HG02623 (cell line): ENCODE measurements at regions not wholly inside any gene's neighbourhood (a gene's known extent, or its start where the extent isn't known, plus 50 kb on each side); places are given as distances from the start of the nearest gene placed in this dataset.

ENCODE experiments used
- ATAC-seq: cut with Tn5 transposase; IDR thresholded peaks from one replicate; pipeline ENCODE4 v1.9.1; 2021; ENCODE audit warnings: moderate library complexity; ENCODE audit not compliant: unreplicated experiment

DNA sequence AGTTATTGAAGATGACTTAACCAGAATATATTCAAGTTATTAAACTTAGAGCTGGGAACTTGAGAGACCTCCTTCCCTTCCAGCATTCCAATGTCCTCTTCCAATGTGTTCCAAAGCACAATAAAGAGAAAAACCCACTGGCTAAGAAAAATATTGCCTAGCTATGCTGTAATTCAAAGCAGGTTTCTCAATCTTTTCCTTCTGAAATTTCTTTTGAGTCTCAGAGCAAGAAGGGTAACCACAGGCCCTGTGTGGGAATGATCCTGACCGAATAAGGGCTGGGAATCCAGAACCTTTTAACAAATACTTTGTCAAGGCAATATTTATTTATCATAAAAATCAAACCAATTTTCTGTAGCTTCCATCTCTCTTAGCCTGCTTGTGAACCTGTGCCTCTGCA lies 150.7 kb upstream of the SFRP2 start:
- ATAC-seq: no peak

DNA sequence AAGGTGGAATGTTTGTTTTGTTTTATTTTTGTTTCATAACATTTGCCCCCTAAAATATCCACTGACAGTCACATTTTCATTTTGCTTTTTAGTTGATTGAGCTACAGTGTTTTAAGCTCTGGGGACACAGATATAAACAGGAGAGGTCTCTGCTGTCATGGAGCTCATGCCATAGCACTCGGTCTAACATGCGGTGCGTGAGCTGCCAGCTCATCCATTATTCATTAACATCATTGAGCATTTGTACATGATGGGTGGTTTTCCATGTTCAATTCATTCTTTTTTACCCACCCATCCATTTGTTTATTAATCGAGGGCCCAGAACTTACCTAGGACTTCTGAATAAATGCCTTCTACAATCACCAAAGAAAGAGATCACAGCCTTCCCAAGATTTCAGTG lies 150.1 kb upstream of the SFRP2 start:
- no peak for ATAC-seq

DNA sequence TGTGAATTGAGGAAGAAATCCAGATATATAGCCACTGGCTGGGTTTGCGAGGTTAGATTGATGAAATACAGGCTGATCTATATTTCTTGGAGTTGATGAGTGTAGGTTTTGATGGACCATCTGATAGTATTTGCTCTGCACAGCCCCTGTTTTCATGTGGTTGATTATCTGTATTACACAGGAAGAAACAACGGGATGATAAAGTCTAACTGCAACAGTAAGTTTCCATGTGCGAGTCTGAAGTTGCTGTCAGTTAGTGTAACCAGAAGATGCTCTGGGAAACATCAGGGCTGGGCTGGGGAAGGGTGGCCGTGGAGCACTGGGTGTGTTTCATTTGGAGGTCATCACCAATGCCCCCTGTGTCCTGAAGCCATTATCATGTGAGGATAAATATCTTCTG lies 148.4 kb upstream of the SFRP2 start:
- no peak for ATAC-seq

DNA sequence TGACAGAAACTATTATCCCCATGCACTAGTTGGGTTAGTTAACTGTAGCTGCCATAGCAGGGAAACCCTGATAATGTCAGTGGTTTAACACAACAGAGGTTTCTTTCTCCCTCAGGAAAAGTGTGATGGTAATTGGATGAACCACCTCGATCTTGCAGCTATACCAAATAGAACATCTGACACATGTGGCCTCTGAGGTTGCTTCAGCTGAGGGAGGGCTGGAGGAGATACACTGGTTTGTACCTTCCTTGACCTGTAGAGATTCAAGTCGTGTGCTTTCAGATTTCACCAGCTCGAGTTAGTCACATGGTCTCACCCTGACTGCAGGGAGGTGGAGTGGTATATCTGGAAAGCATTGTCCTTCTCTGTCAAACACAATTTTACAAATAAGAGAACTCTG lies 147.2 kb upstream of the SFRP2 start:
- ATAC-seq: no peak

DNA sequence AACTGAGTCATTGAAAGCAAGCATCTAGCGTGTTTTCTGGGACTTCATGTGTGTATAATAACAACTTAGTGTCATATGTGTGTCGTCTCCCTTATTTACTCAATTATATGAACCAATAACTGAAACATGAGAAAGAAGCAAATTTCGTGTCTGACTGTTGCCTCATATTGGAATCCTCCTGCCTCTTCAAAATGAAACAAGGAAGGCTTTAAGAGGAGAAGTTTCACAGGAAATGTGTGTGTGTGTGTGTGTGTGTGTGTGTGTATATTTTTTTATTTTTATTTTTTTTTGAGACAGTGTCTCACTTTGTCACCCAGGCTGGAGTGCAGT lies 145.8 kb upstream of the SFRP2 start:
- no peak for ATAC-seq

DNA sequence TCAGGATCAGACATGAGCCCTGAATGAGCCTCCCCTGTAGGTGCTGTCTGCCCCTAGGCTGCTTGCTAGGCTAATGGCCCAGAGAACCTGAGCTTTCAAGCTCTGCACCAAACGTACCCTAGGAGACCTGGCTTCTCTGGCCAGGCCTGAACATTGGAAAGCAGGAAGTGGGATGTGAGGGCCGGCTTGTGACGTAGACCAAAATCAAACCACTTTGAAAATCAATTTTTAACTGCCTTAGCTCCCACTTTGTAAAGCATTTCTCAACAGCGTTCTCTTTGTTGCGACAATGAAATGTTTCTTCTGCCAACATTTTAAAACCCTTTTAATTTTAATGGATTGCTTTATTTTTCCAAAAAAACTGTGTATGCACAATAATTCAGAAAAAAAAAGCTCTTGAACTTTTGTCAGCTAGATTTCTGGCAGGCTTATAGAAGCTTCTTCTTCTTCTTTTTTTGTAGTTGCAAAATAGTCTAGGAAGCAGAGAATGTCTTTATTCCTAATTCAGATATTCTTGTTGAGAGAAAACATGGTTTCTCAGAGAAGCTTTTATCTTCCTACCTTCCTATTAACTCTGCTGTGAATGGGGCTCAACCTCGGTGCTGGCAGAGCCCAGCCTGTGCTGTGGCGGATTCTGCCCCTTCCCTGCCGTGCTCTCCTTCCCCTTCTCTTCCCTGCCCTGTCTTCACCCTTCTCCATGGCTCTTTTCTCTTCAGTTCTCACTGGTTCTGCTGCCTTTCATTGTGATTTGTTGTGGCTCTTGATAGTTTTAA lies 145.2 kb upstream of the SFRP2 start:
- no peak for ATAC-seq

DNA sequence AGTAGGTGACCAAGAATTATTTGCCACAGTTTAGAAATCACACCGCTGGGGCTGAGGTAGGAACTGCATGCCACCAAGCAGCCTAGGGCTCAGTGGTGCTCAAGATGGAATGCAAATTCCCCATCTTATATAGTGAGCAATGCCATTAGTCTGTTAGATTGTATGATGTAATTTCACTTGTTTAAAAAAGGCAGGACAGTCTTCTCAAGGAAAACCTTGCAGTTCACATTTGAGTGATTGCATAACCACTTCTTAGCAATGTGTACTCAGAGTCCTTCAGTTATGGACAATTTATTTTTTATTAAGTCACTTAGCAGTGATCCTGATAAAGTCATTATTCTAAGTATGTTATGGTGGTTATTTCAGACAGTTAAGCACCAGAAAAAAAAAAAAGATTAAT lies 142.9 kb upstream of the SFRP2 start:
- ATAC-seq: no peak

DNA sequence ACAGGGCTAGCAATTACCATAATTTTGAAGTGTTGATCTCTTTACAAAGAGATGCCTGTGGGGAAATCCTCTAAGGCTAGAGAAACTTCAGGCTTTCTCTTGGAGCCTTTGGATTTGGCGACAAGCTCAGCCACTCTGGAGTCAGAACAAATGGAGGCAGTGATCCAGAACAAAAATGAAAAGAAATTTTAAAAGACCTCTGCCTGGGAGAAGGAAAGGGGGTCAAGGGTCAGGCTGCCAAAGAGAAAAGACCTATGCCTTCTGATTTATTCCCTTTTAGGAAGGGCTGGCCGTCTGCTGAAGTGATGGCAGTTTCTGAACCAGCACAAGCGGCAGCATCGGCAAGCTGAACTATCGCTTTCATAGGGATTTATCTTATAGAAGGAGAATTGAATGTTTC lies 140.8 kb upstream of the SFRP2 start:
- ATAC-seq: no peak

DNA sequence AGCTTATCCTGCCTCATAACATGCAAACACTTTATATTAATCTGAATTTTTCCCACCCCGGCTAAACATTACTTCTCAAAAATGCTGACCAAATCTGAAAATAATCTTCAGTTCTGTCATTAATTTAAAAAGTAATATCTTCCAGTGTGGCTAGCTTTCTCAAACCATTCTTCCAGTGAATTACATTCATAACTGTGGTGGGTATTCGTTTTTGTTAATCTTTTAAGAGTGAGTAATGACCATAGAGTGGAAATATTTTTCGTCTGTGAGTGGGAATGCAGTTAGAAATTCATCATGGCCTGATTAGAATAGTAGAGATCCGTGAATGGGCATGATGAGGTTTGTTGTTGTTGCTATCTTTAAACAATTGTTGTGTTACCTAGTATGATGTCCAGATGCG lies 138.6 kb upstream of the SFRP2 start:
- no peak for ATAC-seq

DNA sequence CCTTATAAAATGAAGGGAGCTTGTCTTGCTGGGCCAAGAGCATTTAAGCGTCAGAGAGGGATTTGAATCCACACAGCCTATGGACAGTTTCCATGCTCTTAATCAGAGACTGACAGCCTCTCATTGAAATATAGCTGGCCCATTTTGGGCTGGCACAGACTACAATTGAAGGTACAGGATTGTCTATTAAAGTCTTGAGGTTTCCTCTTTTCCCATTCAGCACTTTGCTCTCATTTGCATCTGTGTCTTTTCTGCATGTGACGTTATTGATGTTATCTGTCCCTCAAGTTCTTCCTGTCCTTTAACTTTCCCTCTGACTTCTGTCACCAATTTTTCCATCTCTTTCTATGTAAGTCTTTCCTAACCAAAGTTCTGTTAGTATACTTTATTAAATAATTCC lies 133.3 kb upstream of the SFRP2 start:
- ATAC-seq: no peak

DNA sequence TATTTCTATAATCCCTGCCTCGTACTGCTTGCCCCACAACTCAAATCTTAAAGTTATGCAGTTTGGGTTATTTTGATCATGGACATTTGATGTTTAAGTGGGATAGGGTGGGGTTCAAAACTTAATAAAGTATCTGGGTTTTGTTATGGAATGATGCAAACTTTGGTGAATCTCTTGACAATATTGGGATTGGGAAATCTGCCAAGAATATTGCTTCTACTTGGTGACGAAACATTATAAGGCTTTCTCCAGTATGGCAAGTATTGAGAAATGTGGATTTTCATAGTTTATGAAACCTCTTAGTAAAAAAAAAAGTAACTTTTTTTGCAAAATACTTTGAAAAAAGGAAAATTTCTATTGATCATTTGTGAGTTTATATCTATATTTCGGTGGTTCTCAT lies 130.8 kb upstream of the SFRP2 start:
- no peak for ATAC-seq

DNA sequence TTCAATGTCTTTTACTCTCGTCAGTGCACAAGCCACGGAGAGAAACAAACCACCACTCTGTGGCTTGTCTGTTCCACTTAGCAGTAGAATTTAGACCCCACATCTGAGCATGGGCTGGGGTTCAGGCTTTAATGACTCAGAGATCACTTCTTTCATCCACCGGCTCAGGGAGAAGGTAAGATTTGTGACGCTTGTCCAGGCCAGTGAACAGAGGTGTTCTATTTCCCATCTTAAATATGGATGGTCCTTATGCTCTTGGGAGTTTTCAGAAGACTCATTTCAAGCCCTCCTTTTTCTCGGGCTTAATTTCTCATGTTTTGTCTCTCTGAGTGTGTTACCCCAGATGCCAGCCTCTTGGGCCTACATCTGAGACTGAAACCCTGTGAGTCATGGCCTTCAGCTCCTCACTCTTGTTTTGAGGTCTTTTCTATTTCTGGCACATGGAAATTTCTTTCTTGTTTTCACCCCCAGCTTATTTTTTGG lies 127.4 kb upstream of the SFRP2 start:
- ATAC-seq: peak; percentile 94

DNA sequence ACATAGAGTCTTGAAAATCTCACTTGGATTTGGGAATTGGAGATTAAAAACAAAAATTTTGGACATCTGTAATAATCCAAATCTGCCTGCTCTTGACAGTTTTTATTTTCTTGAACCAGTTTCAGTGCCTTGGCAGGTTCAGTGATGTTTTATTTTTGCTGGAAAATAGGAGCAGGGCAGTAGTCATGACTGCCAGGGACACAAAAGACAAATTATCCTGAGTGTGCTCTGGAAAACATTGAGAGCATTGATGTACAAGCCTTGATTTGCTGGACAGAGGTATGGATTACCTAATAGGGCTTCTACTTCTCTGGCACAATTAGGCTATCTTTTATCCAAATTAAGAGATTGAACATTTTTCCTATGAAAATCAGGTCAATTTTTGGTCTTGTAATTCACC lies 123.4 kb upstream of the SFRP2 start:
- ATAC-seq: no peak

DNA sequence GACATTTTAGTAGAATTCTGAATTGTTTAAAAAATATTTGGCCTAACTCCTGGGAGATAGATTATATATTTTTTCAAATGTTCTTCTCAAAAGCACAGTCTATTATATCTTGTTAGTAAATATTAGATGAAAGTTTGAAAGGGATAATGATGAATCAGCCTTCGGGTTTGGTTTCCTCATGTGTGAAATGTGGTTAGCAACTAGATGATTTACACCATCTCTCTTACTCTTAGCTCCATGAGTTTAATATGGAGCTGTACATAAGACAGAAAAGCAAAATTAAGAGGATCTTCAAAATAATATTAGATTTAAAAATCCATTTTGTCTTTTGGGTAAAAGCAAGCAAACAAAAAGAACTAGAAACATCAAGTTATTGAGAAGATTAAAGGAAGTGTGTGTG lies 120.8 kb upstream of the SFRP2 start:
- no peak for ATAC-seq

DNA sequence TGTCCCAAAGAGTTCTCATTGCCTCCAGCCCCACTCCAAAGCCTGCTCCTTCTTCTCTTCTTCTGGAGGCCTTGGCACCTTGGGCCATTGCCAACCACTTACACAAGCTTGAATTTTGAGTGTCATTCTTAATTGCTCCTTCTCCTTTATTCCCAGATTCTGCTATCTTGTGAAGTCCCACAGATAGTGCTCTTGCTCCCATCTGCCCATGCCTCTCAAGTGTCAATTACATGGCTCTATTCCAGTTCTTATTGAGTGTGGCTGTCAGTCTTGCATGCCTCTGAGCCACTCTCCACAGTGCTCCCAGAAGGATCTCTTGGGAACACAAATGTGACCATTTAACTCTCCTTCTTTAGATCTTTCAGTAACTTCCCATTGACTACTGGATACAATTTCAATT lies 117.3 kb upstream of the SFRP2 start:
- ATAC-seq: no peak

DNA sequence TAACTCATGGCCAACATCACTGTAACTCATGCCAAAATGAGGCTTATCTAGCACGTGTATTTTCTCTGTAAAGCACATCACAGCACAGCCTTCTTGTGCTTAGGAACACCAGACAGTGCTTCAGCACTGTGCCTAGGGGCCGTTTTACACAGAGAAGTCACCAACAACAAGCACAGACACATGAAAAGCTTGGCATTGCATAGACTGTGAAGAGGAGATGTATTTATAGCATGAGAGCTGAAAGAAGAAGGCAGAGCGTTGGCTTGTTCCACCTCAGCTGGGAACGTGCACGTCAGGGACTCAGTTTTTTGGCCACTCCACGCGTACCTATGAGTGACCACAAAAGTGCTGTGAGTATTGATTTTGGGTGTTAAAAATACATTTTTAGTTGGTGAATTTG lies 116.3 kb upstream of the SFRP2 start:
- no peak for ATAC-seq

DNA sequence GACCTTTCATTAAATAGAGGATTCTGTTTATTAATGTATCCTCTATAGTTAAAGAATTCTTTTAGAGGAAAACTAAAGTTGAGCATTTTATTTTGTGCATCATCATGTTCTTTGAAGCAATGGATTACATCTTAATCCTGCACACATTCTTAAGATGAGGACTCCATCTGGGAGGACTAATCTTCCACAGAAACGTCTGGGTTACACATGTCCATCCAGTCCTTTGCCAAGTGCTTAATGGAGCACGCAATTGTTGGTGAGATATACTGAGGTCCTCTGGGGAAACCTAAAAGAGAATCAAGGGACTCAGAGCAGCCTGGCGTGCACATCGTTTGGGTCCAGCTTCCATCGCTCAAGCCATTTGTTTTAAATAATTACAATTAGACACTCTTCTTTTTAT lies 115.1 kb upstream of the SFRP2 start:
- ATAC-seq: no peak

DNA sequence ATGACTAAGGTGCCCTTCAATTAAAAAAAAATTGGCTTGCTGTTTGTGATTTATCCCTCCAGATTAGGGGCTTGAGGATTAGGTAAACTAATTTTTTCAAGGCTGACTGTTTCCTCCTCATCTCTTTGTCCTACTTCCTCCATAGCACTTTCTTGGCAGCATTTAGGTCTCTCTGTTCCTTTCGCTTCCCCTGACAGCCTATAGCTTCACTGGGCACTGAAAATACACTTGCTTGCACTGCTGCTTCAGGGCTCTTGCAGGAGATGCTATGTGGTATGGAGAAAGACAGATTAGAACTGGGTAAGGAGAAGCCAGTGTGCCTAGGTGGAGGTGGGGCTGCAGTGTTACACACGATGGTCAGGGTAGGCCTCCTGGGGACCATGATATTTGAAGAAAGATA lies 112.3 kb upstream of the SFRP2 start:
- no peak for ATAC-seq

DNA sequence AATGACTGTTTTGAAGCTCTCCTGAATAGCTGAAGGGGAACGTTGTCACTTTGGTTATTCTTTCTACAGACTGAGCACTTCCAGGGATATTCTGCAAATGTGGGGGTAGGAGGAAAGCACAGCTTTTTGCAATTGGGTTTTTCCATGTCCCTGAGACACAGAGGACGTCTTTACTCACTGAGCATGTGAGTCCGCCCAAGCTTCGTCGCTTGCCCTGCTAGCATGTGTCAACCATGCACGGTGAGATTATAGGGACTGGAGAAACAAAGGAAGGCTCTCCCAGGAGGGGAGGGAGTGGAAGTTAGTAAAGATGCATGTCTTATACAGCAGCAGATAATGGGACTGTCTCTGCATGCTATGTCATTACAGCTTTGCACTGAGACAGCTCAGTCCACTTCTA lies 111.5 kb upstream of the SFRP2 start:
- ATAC-seq: no peak

DNA sequence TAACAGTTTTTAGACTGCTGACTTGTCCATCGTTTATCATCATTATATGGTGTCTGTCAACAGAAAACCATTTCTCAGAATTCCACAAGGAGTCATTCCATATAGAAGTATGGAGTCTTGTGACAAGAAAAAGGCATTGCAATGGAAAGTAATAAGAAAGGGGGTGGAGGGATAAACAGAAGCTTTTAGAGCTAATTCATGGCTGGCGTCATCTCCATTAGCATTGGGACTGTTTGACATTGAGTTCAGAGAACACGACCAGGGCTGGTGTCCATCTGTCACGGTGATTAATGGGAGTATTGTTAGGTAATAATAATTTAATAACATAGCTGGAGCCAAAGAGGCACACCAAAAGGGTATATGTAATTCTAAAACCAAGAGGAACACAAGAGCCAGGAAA lies 101.9 kb upstream of the SFRP2 start:
- no peak for ATAC-seq

DNA sequence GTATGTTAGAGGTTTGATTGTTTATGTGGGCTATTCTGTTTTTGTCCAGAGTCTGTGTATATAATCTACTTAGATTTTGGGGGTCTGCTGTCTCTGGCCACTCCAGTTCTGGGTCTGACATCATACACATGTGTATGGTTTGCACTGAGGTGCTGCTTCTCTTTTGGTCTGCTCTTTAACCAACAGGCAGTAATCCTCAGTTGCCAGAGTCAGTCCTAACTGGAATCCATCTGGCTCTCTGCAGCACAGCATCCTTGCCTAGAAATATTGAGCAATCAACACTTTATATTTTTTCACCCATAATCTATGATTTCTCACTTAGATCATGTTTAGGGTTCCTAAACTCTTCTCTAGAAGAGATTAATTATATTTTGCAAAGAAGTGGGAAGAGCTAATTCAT lies 98.3 kb upstream of the SFRP2 start:
- no peak for ATAC-seq

DNA sequence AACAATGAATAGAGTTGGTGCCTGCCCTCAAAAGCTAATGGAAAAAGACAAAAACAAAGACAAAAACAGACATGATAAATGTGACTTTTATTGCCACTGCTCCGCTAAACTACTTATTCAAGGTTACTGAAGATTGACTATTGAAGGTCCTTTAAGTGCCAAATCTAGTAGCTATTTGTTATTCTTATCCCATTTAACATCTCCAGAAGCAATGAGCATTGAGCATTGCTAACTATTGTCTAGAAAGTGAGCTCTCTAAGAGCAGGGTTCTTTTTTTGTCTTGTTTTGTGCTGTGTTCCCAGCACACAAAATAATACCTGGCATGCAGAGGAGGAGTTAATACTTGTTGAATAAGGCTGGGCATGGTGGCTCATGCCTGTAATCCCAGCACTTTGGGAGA lies 95.4 kb upstream of the SFRP2 start:
- no peak for ATAC-seq

DNA sequence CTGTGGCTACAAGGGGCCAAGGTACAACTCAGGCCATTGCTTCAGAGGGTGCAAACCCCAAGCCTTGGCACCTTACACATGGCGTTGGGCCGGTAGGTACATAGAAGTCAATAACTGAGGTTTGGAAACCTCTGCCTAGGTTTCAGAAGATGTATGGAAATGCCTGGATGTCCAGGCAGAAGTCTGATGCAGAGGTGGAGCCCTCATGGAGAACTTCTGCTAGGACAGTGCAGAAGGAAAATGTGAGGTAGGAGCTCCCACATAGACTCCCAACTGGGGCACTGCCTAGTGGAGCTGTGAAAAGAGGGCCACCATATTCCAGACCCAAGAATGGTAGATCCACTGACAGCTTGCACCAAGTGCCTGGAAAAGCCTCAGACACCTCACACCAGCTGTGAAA lies 92.1 kb upstream of the SFRP2 start:
- ATAC-seq: no peak
